Loucy (cell line): ENCODE measurements at regions not wholly inside any gene's neighbourhood (a gene's known extent, or its start where the extent isn't known, plus 50 kb on each side); places are given as distances from the start of the nearest gene placed in this dataset.
A peak's percentile ranks its signal among the peaks of the same experiment; 100 is the strongest.

Experiments used
- H2AFZ ChIP-seq: fragments of 200-600 bp; sonication (generic); 2 replicates; pipeline ENCODE4 v1.6.0; 2016; ENCODE audit warnings: antibody characterized with exemption, mild to moderate bottlenecking, low read length, moderate library complexity
- H3F3A ChIP-seq: fragments of 200-600 bp; 2 replicates; pipeline ENCODE4 v1.6.0; 2016; ENCODE audit warnings: antibody characterized with exemption, low read depth, mild to moderate bottlenecking
- H3K27me3 ChIP-seq: fragments of 200-600 bp; sonication (generic); 2 replicates; pipeline ENCODE4 v1.6.1; 2014; ENCODE audit warnings: low read length, mild to moderate bottlenecking; ENCODE audit not compliant: insufficient read depth, poor library complexity, severe bottlenecking
- H3K36me3 ChIP-seq: fragments of 200-600 bp; sonication (generic); 2 replicates; pipeline ENCODE4 v1.6.1; 2016; ENCODE audit warnings: low read length; ENCODE audit not compliant: insufficient read depth
- H3K4me1 ChIP-seq: fragments of 200-600 bp; sonication (generic); 2 replicates; pipeline ENCODE4 v1.5.1; 2014; ENCODE audit warnings: low read length, mild to moderate bottlenecking; ENCODE audit not compliant: insufficient read depth, poor library complexity, severe bottlenecking
- H3K4me2 ChIP-seq: fragments of 200-600 bp; sonication (generic); 2 replicates; pipeline ENCODE4 v1.6.0; 2014; ENCODE audit warnings: antibody characterized with exemption, low read length, low read depth, mild to moderate bottlenecking; ENCODE audit not compliant: poor library complexity, severe bottlenecking
- H3K4me3 ChIP-seq: fragments of 200-600 bp; sonication (generic); 2 replicates; pipeline ENCODE4 v1.5.1; 2014; ENCODE audit warnings: low read length, mild to moderate bottlenecking, mixed read lengths; ENCODE audit not compliant: poor library complexity, severe bottlenecking
- H3K79me2 ChIP-seq: fragments of 200-600 bp; sonication (generic); 2 replicates; pipeline ENCODE4 v1.6.1; 2014; ENCODE audit warnings: low read length; ENCODE audit not compliant: insufficient read depth
- H3K9ac ChIP-seq: fragments of 200-600 bp; sonication (generic); 2 replicates; pipeline ENCODE4 v1.6.0; 2014; ENCODE audit warnings: mild to moderate bottlenecking, low read depth, low read length, moderate library complexity; ENCODE audit not compliant: poor library complexity, severe bottlenecking
- H3K9me2 ChIP-seq: fragments of 200-600 bp; sonication (generic); replicated peaks from 2 replicates; pipeline ENCODE4 v1.6.1; 2016; ENCODE audit warnings: low read depth, low read length, mixed read lengths
- H3K9me3 ChIP-seq: fragments of 200-600 bp; sonication (generic); 2 replicates; pipeline ENCODE4 v1.6.1; 2014; ENCODE audit warnings: mild to moderate bottlenecking, antibody characterized with exemption, low read length, low read depth; ENCODE audit not compliant: insufficient read depth
- H4K20me1 ChIP-seq: fragments of 200-600 bp; sonication (generic); 2 replicates; pipeline ENCODE4 v1.6.0; 2014; ENCODE audit warnings: antibody characterized with exemption, low read length, mild to moderate bottlenecking; ENCODE audit not compliant: insufficient read depth, poor library complexity, severe bottlenecking
- CTCF ChIP-seq: fragments of 200-600 bp; sonication (generic); conservative IDR thresholded peaks from 2 replicates; pipeline ENCODE4 v1.5.1; 2014; ENCODE audit warnings: mild to moderate bottlenecking, antibody characterized with exemption, low read length
- EZH2phosphoT487 ChIP-seq: fragments of 200-600 bp; IDR thresholded peaks from 2 replicates; pipeline ENCODE4 v1.6.1; 2018; ENCODE audit warnings: antibody characterized with exemption, mild to moderate bottlenecking, moderate library complexity, borderline replicate concordance

GRCh38 chr9:21585756-21586752, 103.9 kb upstream of the IFNE start:
- H3K9me3 ChIP-seq = no peaks in the 10 kb centered on the region
- no peaks in the 10 kb centered on the region for H4K20me1 ChIP-seq
- H3F3A ChIP-seq = no peaks in the 10 kb centered on the region
- no peak overlapping the region for H3K4me3 ChIP-seq
- H3K27me3 ChIP-seq = no peaks in the 10 kb centered on the region
- H3K9me2 ChIP-seq = no peaks in the 10 kb centered on the region
- no peak for TF ChIP-seq EZH2phosphoT487
- TF ChIP-seq CTCF = no peak
- H3K9ac ChIP-seq = no peak overlapping the region
- H3K4me1 ChIP-seq = peaks cover 3% of the 10 kb centered on the region
- no peaks in the 10 kb centered on the region for H3K79me2 ChIP-seq
- H2AFZ ChIP-seq = peak overlapping the region; percentile 19; the same call in 1 of the 2 replicates
- H3K4me2 ChIP-seq = no peak overlapping the region
- no peaks in the 10 kb centered on the region for H3K36me3 ChIP-seq

GRCh38 chr9:21589344-21590056, 107.4 kb upstream of the IFNE start:
- no peak for TF ChIP-seq EZH2phosphoT487
- no peak for TF ChIP-seq CTCF
- Histone ChIP-seq H3F3A (no peaks in the 10 kb centered on the region), H3K9ac (no peak overlapping the region), H3K79me2 (no peaks in the 10 kb centered on the region), H3K4me2 (no peak overlapping the region), H2AFZ (no peak overlapping the region), H4K20me1 (no peaks in the 10 kb centered on the region), H3K36me3 (no peaks in the 10 kb centered on the region), H3K9me2 (no peaks in the 10 kb centered on the region), H3K4me1 (peaks cover 6% of the 10 kb centered on the region), H3K27me3 (no peaks in the 10 kb centered on the region), H3K9me3 (no peaks in the 10 kb centered on the region), H3K4me3 (no peak overlapping the region)

- H4K20me1 ChIP-seq = no peaks in the 10 kb centered on the region
- TF ChIP-seq CTCF (no peak), EZH2phosphoT487 (no peak)
- H2AFZ ChIP-seq = no peak overlapping the region
- H3K27me3 ChIP-seq = no peaks in the 10 kb centered on the region
- no peak overlapping the region for H3K9ac ChIP-seq
- no peaks in the 10 kb centered on the region for H3K9me2 ChIP-seq
- no peaks in the 10 kb centered on the region for H3F3A ChIP-seq
- H3K4me3 ChIP-seq = no peak overlapping the region
- H3K79me2 ChIP-seq = no peaks in the 10 kb centered on the region
- peaks cover 6% of the 10 kb centered on the region for H3K4me1 ChIP-seq
- H3K36me3 ChIP-seq = no peaks in the 10 kb centered on the region
- no peak overlapping the region for H3K4me2 ChIP-seq
- H3K9me3 ChIP-seq = no peaks in the 10 kb centered on the region
These were observed 108.2 kb upstream of the IFNE start for GRCh38 chr9:21590058-21590996.
